NCI-H2171 (cell line): ENCODE measurements at regions not wholly inside any gene's neighbourhood (a gene's known extent, or its start where the extent isn't known, plus 50 kb on each side); places are given as distances from the start of the nearest gene placed in this dataset.

ENCODE experiments used
- DNase-seq: peaks from one replicate; lab custom pipeline; 2025; lab: John Stamatoyannopoulos, UW

DNA sequence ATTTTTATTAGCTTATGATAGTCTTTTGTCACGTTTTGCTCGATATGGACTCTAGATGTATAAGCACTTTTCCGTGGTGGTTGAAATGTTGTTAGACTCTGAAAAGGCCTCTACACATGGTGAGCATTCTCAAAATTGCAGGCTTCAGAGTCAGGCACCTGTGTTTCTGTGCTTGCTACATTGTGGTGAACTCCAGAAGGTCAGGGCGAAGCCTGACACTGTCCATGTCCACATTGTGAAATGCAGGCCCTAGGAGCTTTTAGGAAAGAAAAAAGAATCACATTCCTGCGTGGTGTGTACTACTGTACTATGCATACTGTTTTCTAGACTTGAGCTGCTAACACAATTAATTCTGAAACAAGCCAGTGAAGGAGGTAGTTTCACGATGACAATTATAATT lies 86.3 kb downstream of the HS3ST1 start:
- DNase-seq = no peak

DNA sequence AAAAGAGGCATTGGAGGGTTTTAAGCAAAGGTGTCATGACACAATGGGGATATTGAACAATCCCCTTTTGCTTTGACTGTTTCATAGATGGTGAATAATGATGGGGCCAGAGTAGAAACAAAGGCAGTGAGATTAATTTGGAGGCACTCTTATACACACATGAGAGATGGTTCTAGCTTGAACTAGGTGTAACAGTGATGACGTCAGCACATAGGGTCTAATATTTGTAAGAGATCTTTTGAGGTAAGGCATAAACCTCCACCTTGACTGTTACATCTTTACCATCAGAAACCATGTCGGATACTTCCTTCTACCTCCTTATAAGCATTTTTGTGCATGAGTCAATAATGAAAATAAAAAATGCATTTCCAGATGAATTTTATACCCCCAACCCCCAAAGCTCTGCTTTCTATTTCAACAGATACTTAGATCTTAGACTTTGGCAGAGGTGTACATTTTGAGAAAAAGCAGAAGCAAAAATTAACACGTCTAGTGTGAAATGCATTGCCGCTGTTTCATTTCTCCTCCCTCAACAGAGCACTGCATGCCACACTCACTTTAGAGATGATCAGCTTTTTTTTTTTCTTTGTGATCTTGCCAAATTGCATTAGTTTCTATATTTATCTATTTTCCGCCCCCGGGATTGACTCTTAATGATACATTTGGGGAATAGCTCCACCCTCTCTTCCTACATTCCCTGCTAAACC lies 87.2 kb downstream of the HS3ST1 start:
- DNase-seq = no peak

DNA sequence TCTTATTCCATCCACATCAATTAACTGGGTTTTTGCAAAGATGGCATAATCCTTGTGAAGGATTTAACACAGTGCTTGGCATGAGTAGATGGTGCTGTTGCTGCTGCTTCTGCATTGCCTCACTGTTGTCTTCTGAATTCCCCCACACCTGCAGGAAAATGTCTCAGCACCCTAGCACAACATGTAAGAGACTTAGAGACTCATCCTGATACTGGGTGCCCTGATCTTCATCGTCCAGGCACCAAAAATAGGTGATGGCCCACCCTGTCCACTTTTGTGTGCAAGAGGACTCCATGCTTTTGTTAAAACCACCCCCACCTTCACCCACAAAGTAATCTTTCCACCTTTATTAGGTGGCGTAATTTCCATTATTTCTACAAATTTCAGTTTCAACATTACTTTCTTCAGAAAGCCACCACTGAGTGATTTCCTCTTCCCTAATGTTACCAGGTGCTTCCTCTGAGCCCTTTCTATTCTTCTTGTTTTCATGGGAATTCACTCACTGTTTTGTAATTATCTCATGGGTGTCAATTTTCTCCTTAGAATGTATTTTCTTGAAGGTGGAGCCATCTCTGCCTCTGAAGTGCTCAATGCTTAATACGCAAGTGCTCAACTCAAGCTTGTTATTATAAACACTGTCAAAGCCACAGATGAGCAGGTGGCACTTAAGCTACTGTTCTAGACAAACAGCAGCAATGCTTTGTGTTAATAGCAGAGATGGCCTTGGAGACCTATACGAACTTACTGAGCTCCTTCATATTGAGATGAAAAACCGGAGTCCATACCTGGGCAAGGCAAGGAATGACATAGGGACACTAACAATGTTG lies 89.5 kb downstream of the HS3ST1 start:
- DNase-seq = no peak

GRCh38 chr4:11337287-11337686 lies 91.4 kb downstream of the HS3ST1 start:
- DNase-seq = no peak

DNA sequence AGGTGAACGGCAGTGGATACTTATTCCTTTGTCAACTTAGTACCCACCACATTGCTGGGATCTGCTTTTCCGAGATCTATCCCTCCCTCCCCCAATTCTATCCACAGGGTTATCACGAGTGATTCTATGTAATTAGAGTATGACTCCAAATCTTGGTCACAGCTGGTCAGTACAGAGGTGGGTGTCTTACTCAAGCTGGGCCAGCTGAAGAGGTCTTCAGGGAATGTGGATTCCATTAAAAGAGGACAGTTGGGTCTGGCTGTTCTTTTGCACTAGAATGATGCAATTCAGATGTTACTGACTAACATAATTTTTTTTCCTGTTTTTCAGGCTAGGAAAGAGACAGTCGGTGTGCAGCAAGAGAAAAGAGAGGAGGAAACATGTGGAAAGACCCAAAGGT lies 92.3 kb downstream of the HS3ST1 start:
- DNase-seq = no peak

DNA sequence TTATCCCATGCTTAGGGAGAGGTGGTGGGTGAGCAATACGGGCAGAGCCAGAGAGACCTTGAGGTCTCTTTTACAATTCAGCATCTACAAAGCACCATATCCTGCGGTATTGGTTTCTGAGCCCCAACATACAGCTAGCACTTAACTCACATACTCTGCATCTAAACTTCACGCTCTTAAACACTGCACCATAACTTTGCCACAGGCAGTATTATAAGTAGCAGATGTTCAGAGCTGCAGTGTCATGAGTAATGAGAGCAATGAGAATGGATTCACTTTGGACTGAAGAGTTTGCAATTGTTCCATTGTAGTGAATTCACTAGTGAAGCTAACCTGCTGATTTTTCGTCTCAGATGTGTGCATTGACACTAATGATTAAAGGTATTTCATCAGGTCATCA lies 93.8 kb downstream of the HS3ST1 start:
- DNase-seq = no peak

DNA sequence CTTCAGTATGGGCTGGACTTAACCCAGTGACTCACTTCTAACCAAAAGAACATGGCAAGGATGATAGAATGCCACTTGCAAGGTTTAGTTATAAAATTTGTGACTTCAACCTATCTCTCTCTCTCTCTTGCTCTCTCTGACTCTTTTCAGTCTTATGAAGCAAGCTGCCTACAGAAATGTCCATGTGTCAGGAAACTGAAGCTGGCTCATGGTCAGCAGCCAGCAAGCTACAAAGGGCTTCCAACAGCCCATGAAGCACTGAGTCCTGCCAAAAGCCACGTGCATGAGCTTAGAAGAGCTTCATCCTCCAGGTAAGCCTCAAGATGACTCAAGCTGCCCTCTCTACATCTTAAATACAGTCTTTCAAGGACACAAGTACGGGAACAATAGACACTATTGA lies 100.3 kb downstream of the HS3ST1 start:
- DNase-seq = no peak

DNA sequence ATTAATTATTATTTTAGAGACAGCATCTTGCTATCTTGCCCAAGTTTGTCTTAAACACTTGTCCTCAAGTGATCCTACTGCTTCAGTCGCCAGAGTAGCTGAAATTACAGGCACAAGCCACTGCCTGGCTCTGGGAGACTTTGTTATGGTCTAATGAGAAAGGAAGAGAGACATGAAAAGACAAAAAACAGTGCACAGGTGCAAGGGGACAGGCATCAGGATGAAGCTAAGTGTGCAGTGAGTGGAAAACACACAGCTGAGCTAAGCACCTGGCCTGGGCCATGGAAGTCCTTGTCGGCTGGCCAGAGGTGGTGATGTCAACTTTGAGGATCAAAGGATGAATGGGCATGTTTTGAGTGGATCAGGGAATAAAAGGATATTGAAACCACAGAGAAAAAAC lies 102.7 kb downstream of the HS3ST1 start:
- DNase-seq = no peak

DNA sequence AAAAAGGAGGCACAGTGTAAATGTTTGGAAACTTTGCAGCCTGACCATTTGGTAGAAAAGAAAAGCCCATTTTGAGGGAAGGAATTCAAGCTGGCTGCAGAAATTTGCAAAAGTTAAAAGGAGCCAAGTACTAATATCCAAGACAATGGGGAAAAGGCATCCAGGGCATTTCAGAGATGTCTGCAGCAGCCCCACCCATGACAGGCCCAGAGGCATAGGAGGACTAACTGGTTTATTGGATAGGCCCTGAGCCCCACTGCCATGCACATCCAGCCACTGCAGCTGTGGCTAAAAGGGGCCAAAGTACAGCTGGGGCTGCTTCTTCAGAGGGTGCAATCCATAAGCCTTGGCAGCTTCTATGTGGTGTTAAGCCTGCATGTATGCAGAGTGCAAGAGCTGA lies 104.9 kb downstream of the HS3ST1 start:
- DNase-seq = no peak

DNA sequence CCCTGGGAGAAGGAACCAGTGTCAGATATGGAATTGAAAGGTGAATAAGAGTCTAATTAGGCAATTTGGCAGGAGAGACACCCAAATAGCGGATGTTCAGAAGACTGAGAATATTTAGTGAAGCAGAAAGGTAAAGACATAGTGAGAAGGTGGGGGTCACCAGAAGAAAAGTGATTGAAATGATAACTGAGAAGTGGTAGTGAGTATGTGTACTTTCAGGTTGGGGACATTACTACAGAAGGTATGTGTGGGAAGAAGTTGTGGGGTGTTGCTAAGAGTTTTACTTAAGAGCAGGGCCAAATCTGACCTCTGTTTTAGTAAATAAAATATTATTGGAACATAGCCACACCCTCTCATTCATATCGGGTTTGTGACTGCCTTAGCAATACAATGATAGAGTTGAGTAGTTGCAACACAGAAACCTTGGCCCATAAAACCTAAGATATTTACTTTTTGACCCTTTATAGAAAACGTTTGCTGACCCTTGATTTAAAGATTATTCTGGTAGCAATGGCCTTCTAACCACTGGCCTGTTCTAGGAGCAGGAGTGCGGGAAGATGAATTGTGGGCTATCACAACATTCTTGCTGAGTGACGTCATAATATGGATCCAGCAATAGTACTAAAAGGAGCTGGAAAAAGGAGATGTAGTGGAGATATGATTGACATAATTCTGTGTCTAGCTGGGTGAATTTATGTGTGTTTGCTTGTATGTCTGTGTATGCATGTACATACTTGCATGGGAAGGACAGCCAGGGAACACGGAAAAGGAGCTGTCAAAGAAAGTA lies 115.3 kb downstream of the HS3ST1 start:
- DNase-seq = no peak

DNA sequence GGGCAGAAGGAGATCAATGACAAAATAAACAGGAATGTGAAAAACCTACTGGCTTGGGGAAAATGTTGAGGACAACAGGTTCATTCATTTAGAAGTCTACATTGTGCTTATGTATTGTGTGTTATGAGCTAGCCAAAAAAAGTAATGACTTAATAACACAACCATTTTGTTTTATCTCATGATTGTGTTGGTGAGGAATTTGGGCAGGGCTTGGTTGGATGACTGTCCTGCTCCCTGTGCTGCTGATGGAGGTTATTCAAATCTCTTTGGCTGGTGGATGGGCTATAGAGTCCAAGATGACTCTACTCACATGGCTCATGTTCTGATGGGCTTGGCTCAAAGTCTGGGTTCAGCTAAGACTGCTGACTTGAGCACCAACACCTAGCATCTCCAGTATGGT lies 116.3 kb downstream of the HS3ST1 start:
- DNase-seq = no peak

DNA sequence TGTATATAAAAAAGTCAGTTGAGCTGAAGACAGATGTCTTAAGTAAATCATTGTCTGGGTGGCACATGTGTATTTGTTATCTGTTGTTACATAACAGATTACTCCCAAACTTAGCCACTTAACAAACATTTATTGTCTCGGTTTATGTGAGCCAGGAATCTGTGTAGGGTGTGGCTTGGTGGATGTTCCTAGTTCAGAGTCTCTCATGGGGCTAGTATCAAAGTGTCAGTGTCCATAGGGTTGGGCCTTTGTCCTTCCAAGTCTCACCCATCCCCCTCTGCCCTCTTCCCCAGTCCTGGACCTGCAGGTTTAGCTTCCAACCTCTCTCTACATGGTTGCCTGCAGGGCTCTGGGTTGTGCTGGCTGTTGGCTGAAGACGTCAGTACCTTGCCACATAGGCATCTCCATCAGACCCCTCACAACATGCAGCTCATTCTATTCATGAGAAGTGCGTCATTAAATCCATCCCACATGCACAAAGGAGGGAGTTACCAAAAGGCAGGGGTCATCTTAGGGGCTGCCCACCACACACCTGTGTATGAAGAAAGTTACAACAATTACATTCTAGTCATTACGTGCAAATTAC lies 127.5 kb downstream of the HS3ST1 start:
- no peak for DNase-seq

- DNase-seq = no peak
These were observed 128.9 kb downstream of the HS3ST1 start for GRCh38 chr4:11299836-11300235.

GRCh38 chr4:11299016-11299415 lies 129.7 kb downstream of the HS3ST1 start:
- DNase-seq = no peak

DNA sequence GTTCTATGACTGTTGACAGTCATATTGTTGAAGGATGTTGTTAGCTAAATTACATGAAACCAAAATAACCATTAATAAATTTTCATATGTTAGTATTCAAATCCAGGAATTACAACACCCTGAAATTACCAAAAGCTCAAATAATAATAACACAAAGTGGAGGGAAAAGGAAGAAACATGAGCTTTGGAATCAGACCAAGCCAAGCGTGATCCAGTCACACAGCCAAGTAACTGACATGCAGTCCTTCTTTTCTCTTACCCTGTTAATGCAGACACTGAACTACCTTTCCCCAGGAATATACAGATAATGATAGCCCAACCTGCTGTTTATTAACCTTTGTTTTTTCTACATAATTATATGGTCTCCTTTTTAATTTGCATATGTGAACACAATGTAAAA lies 130.2 kb downstream of the HS3ST1 start:
- no peak for DNase-seq

- no peak for DNase-seq
These were observed 131.1 kb downstream of the HS3ST1 start for GRCh38 chr4:11297627-11298026.

DNA sequence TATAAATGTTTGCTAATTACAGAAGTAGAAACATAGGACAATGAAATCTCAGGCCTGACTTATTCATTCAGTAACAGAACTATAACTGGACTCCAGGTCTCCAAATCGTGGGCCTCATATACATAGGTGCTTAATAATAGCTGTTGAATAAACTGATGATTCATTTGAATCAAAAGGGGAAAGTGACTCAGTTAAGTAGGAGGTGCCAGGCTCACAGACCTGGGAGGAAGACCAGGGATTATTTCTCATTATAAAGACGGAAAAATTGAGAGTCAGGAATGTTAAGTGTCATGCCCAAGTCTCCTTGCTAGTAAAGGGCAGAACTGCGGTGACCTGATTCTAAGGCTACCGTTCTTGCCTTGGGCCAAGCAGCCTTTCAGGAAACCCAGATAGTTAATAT lies 131.5 kb downstream of the HS3ST1 start:
- no peak for DNase-seq

DNA sequence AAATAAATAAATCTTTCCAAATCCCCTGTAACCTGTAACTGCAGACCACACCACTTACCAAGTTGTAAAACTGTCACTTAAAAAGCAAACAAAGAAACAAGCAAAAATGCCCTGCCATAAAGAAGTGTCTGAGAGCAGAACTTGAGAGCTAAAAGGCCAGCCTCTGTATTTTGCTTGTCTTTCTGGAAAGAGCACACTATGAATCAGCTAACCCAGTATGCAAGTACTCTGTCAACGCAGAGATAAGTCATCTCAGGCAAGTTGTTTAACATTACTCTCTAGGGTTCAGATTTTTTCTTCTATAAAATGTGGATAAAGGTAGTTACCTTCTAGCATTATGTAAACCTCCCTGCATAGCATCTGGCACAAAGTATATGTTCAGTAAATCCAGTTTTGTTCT lies 134.8 kb downstream of the HS3ST1 start:
- DNase-seq = no peak

GRCh38 chr4:11287055-11287454 lies 141.6 kb downstream of the HS3ST1 start:
- no peak for DNase-seq

- no peak for DNase-seq
These were observed 142.2 kb downstream of the HS3ST1 start for GRCh38 chr4:11286533-11286932.

DNA sequence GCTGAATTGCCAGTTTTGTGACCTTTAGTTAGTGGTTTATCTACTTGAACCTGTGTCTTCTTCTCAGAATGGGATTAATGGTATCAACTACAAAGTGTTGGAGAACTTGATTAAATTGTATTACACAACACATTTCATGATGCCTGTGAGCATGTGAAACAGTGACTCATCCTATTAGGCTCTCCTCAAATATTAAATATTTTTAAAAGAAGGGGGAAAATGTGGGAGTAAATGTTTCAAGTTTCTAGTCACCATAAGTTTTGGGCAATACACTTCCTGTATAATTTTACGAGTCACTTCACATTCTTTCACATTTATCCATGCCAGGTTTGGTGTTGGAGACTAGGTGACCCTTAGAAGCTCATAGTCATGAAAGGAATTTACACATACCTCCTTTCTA lies 147.0 kb downstream of the HS3ST1 start:
- no peak for DNase-seq

GRCh38 chr4:11271263-11271662 lies 157.4 kb downstream of the HS3ST1 start:
- DNase-seq = no peak

GRCh38 chr4:11268149-11268548 lies 160.5 kb downstream of the HS3ST1 start:
- DNase-seq = no peak
